ENCODE measurements at regions not wholly inside any gene's neighbourhood (a gene's known extent, or its start where the extent isn't known, plus 50 kb on each side); places are given as distances from the start of the nearest gene placed in this dataset.

GRCh38 chr4:165667969-165668368 lies 205.1 kb upstream of the TLL1 start:
- TF ChIP-seq CTCF (IDR thresholded peaks at IDR 0.05): no peak
- TF ChIP-seq ZFX (IDR thresholded peaks at IDR 0.05; ENCODE audit: borderline replicate concordance): no peak
